ENCODE measurements at regions not wholly inside any gene's neighbourhood (a gene's known extent, or its start where the extent isn't known, plus 50 kb on each side); places are given as distances from the start of the nearest gene placed in this dataset.
"Not testable (repeated sequence)": the region's sequence is repeated elsewhere in the genome, so short reads cannot be mapped to it uniquely, and the experiment has no call there.

GRCh38 chr5:93359296-93359959 lies 221.6 kb downstream of the NR2F1-AS1 start:
- DNase-seq = peak; percentile 49

DNA sequence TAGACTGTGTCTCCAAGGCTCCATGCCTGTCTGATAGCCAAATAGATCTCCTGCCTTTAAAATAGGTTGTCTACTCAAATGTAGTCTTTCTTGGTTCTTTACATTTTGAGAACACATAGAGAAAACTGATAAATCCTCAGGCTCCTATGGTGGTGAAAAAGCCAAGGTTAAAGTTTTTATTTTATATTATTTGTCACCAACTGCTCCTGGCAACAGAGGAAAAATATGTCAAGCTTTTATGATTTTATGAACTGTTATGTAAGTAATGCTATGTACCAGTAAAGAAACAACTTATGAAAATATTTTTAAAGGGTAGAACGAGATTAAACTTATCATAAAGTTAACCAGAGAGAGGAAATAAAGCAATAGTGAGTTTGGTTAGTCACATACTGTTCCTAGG lies 222.8 kb downstream of the NR2F1-AS1 start:
- DNase-seq = no peak

GRCh38 chr5:93357686-93358085 lies 223.3 kb downstream of the NR2F1-AS1 start:
- DNase-seq = no peak

- DNase-seq = no peak
Observed at GRCh38 chr5:93355691-93356090, 225.3 kb downstream of the NR2F1-AS1 start.

GRCh38 chr5:93352186-93352585 lies 228.8 kb downstream of the NR2F1-AS1 start:
- DNase-seq = no peak

DNA sequence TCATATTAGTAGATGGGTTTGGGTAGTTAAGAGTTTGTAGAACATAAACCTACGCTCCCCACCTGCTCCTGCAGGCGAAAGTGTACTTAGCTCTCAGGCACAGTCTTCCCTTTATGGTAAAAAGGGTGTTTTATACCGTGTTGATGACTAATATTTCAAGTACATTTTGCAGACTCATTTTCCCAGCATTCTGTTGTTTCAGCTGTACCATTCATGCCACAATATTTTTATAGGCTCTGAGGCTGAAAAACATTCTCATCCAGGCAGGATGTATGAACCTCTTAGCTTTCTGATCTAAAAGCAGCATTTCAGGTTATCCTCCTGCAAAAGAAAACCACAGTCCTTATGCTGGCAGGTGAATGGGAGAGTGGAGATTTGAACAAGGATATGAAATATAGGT lies 231.4 kb downstream of the NR2F1-AS1 start:
- DNase-seq = peak; percentile 50

DNA sequence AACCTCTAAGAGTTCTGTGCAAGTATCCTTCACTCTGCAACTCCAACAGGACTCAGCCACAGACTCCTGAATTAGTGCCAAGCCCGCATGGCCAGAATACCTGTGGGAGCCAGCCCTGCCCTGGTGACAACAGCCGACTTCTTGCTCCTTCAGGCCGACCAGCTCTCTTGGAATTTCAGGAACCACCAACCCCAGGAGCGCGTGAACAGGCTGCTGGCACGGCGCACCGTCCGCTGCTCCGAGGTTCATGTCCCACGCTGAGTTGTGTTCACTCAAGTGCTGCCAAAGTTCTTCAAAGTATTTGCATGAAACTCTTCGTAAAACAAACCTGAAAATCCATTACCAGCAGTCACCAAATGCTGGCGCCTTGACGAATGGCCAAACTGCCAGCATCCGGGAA lies 232.8 kb downstream of the NR2F1-AS1 start:
- DNase-seq = peak; percentile 5

GRCh38 chr5:93346850-93347249 lies 234.2 kb downstream of the NR2F1-AS1 start:
- not testable (repeated sequence) for DNase-seq

GRCh38 chr5:93346301-93346700 lies 234.7 kb downstream of the NR2F1-AS1 start:
- no peak for DNase-seq

DNA sequence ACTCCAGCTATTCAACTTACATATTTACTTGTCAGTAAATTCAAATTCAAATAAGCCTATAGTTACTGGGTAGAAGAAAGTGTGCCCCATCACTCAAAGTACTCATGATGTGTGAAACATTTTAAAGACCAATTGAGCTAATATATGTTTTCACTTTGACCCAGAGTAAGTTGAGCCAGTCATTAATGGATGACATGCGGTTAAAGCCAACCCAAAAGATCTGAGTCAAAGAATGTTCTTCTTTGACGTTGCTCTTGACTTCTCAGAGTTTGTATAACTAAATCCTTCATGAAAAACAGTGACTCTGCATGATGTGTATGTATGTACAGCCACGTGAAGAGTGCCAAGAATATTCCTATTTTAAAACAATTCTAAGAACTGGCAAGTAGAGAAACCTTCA lies 237.4 kb downstream of the NR2F1-AS1 start:
- peak; percentile 26 for DNase-seq

DNA sequence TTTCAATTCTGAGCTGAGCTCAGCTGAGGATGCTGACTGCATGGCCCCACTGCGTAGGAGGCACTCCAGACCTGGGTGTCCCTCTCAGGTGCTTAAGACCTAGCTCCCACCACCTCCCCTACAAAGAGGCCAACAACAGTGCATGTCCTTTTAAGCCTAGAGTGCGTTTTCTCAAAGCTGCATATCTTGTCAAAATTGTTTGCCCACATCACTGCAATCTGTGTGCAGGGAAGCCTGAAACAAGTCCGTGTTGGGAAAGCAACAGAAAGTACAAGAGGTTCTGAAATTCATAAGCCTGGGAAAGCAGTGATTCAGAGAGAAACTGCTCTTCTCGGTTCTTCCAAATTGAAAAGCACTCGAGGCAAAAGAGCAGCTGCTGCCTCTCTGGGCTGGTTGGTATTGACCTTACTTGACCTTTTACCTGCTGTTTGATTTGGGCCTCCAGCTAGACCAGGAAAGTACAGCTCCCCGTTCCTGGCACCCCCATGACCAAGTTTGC lies 238.4 kb downstream of the NR2F1-AS1 start:
- no peak for DNase-seq

GRCh38 chr5:93340881-93341280 lies 240.1 kb downstream of the NR2F1-AS1 start:
- DNase-seq = no peak

- no peak for DNase-seq
Observed at GRCh38 chr5:93337138-93337537, 243.9 kb downstream of the NR2F1-AS1 start.

DNA sequence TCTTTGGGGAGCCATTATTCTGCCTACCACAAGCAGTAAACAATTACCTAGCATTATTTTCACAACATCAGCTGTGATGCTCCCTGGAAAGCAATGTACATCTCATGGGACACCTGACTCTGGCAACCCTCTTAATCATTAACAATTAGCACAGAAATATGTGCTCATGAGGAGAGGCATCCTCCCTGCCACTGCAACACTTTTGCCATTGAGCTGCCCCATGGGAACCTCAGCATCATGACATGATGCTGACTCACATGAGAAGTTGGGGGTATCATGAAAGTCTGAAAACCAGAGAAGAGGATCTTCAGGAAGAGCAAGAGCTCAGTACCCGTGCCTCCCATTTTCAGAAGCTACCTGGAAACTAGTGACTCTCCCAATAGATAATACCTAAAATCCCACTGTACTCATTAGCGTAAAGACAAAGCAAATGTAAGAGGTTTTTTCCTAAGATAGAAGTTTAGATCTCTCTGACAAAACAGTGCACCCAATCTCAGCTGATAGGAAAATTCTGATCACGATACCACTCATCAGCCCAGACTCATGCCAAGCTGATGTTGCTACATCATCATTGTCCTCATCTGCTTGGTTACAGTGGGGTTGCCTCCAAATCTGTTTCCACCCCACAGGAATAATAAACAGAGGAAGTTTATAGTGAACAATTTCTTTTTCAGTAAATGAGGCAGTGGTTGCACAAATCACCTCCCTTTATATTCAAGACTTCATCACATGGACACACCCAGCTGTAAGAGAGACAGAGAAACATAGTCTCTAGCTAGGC lies 244.5 kb downstream of the NR2F1-AS1 start:
- DNase-seq = no peak

DNA sequence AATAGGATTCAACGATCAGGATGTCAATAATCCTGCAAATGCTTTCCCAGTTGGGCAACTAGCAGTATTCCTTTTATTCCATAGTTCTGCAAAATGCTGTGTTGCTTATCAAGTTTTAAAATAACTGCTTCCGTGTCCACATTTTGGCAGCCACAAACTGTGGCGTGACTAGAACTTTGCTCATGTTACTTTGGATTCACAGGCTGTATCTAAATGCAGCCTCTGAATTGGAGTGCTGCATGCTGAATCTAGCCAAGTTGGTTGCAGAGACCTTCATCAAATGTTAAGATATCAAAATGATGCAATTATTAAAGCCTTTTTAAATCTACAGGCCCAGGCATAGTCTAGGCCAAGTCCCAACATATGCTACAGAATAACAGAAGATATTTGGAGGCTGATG lies 249.2 kb downstream of the NR2F1-AS1 start:
- DNase-seq = no peak

GRCh38 chr5:93331241-93331640 lies 249.8 kb downstream of the NR2F1-AS1 start:
- no peak for DNase-seq

DNA sequence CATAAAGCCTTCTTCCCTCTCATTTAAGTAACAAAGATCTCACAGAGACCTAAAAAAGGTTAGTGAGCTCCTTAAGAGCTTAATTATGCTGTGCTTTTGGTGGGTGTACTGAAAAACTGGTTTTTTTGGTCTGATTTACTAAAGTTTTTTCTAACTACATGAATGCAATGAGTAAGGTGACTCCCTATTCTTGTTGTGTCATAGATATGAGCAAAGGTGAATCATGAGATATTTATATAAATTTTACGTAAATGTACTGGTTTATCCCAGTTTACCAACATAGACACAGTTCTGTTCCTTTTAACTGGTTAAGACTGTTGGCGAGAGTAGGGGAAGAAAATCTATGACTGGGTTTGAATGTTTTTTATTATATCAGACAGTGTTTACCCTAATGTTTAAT lies 250.5 kb downstream of the NR2F1-AS1 start:
- no peak for DNase-seq

- no peak for DNase-seq
Observed at GRCh38 chr5:93329756-93330155, 251.3 kb downstream of the NR2F1-AS1 start.

GRCh38 chr5:93328833-93329232 lies 252.2 kb downstream of the NR2F1-AS1 start:
- DNase-seq = no peak

DNA sequence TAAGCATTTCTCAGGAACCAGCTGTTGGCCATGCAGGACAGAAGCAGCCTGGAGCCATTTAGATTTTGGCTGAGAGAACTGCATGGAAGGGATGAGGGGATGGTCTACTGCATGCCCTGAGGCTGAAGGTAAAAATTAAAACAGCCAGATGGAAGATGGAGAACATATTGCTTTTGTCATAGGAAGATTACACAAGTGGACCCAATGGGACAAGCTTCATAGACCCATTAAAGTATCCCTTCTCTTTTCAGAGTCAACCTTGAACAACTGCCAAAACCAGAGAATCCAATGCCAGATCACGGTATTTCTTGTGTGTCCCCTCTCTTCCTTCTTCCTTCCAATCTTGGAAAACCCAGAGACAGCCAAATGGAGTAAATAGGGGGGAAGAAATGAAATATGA lies 253.4 kb downstream of the NR2F1-AS1 start:
- no peak for DNase-seq

GRCh38 chr5:93325946-93326345 lies 255.1 kb downstream of the NR2F1-AS1 start:
- DNase-seq = no peak

- no peak for DNase-seq
Observed at GRCh38 chr5:93322974-93323860, 257.8 kb downstream of the NR2F1-AS1 start.

- no peak for DNase-seq
Observed at GRCh38 chr5:93320920-93321445, 260.0 kb downstream of the NR2F1-AS1 start.

All from fibroblast of upper back skin (primary cell).